T-helper 2 cell treated with Interferon-gamma antibody and Interleukin-4, amounts not matched to agents 5 μg/mL and 100 μg/mL, for 36 hours (primary cell): ENCODE measurements at regions not wholly inside any gene's neighbourhood (a gene's known extent, or its start where the extent isn't known, plus 50 kb on each side); places are given as distances from the start of the nearest gene placed in this dataset.
"Not testable (repeated sequence)": the region's sequence is repeated elsewhere in the genome, so short reads cannot be mapped to it uniquely, and the experiment has no call there.

ENCODE experiments used
- DNase-seq: peaks from one replicate; pipeline ENCODE4 v3.0.0; 2021; ENCODE audit warnings: low spot score
- H3K27ac Mint-ChIP-seq: one replicate; pipeline ENCODE4 v1.8.0; 2021; ENCODE audit warnings: mild to moderate bottlenecking, mixed read lengths
- H3K27me3 Mint-ChIP-seq: one replicate; pipeline ENCODE4 v1.8.0; 2021; ENCODE audit warnings: low read depth, mixed read lengths
- H3K36me3 Mint-ChIP-seq: one replicate; pipeline ENCODE4 v1.8.0; 2021; ENCODE audit warnings: low read depth, mixed read lengths
- H3K4me1 Mint-ChIP-seq: one replicate; pipeline ENCODE4 v1.8.0; 2021; ENCODE audit warnings: low read depth, mixed read lengths
- H3K4me3 Mint-ChIP-seq: one replicate; pipeline ENCODE4 v1.8.0; 2022; ENCODE audit warnings: mild to moderate bottlenecking, moderate library complexity, mixed read lengths
- H3K9me3 Mint-ChIP-seq: one replicate; pipeline ENCODE4 v1.8.0; 2021; ENCODE audit warnings: mixed read lengths

GRCh38 chr3:115204475-115204874 lies 57.4 kb upstream of the ZBTB20 start:
- Mint-ChIP-seq H3K27ac (no peak overlapping the region), H3K36me3 (no peaks in the 10 kb centered on the region), H3K4me1 (no peaks in the 10 kb centered on the region), H3K4me3 (no peak overlapping the region), H3K9me3 (no peaks in the 10 kb centered on the region), H3K27me3 (no peaks in the 10 kb centered on the region)
- no peak for DNase-seq

GRCh38 chr3:115208066-115208750 lies 61.1 kb upstream of the ZBTB20 start:
- no peak overlapping the region for H3K27ac Mint-ChIP-seq
- no peaks in the 10 kb centered on the region for H3K27me3 Mint-ChIP-seq
- H3K36me3 Mint-ChIP-seq, result no peaks in the 10 kb centered on the region
- H3K4me1 Mint-ChIP-seq, result no peaks in the 10 kb centered on the region
- no peak overlapping the region for H3K4me3 Mint-ChIP-seq
- H3K9me3 Mint-ChIP-seq, result no peaks in the 10 kb centered on the region
- no peak for DNase-seq

- H3K9me3 Mint-ChIP-seq, result no peaks in the 10 kb centered on the region
- H3K27ac Mint-ChIP-seq, result no peak overlapping the region
- DNase-seq, result no peak
- H3K36me3 Mint-ChIP-seq, result no peaks in the 10 kb centered on the region
- H3K4me3 Mint-ChIP-seq, result no peak overlapping the region
- H3K4me1 Mint-ChIP-seq, result no peaks in the 10 kb centered on the region
- peaks cover 4% of the 10 kb centered on the region for H3K27me3 Mint-ChIP-seq
Observed at GRCh38 chr3:115211810-115212492, 64.9 kb upstream of the ZBTB20 start.

- no peak for DNase-seq
- H3K27ac Mint-ChIP-seq, result no peak overlapping the region
- no peaks in the 10 kb centered on the region for H3K36me3 Mint-ChIP-seq
- H3K9me3 Mint-ChIP-seq, result no peaks in the 10 kb centered on the region
- H3K4me1 Mint-ChIP-seq, result no peaks in the 10 kb centered on the region
- no peak overlapping the region for H3K4me3 Mint-ChIP-seq
- peaks cover 4% of the 10 kb centered on the region for H3K27me3 Mint-ChIP-seq
Observed at GRCh38 chr3:115212615-115213014, 65.5 kb upstream of the ZBTB20 start.

GRCh38 chr3:115213052-115213451 lies 66.0 kb upstream of the ZBTB20 start:
- not testable (repeated sequence) for H3K4me1 Mint-ChIP-seq, H3K9me3 Mint-ChIP-seq, H3K36me3 Mint-ChIP-seq, H3K27me3 Mint-ChIP-seq, H3K4me3 Mint-ChIP-seq, H3K27ac Mint-ChIP-seq, DNase-seq

GRCh38 chr3:115217292-115217677 lies 70.2 kb upstream of the ZBTB20 start:
- H3K36me3 Mint-ChIP-seq, result no peaks in the 10 kb centered on the region
- H3K27ac Mint-ChIP-seq, result no peak overlapping the region
- no peak overlapping the region for H3K4me3 Mint-ChIP-seq
- no peak for DNase-seq
- H3K9me3 Mint-ChIP-seq, result no peaks in the 10 kb centered on the region
- H3K4me1 Mint-ChIP-seq, result no peaks in the 10 kb centered on the region
- peaks cover 6% of the 10 kb centered on the region for H3K27me3 Mint-ChIP-seq

GRCh38 chr3:115217678-115218451 lies 70.8 kb upstream of the ZBTB20 start:
- Mint-ChIP-seq H3K27me3 (peaks cover 7% of the 10 kb centered on the region), H3K4me3 (no peak overlapping the region), H3K36me3 (no peaks in the 10 kb centered on the region), H3K27ac (no peak overlapping the region), H3K9me3 (no peaks in the 10 kb centered on the region), H3K4me1 (no peaks in the 10 kb centered on the region)
- no peak for DNase-seq

GRCh38 chr3:115218859-115219258 lies 71.8 kb upstream of the ZBTB20 start:
- Mint-ChIP-seq H3K27me3 (peaks cover 7% of the 10 kb centered on the region), H3K4me1 (no peaks in the 10 kb centered on the region), H3K4me3 (no peak overlapping the region), H3K9me3 (no peaks in the 10 kb centered on the region), H3K36me3 (no peaks in the 10 kb centered on the region), H3K27ac (no peak overlapping the region)
- DNase-seq, result no peak

GRCh38 chr3:115224687-115225086 lies 77.6 kb upstream of the ZBTB20 start:
- Mint-ChIP-seq H3K4me1 (no peaks in the 10 kb centered on the region), H3K36me3 (no peaks in the 10 kb centered on the region), H3K9me3 (no peaks in the 10 kb centered on the region), H3K4me3 (no peak overlapping the region), H3K27ac (no peak overlapping the region), H3K27me3 (peaks cover 9% of the 10 kb centered on the region)
- no peak for DNase-seq

- no peaks in the 10 kb centered on the region for H3K36me3 Mint-ChIP-seq
- peaks cover 7% of the 10 kb centered on the region for H3K27me3 Mint-ChIP-seq
- DNase-seq, result no peak
- no peaks in the 10 kb centered on the region for H3K4me1 Mint-ChIP-seq
- H3K27ac Mint-ChIP-seq, result no peak overlapping the region
- no peak overlapping the region for H3K4me3 Mint-ChIP-seq
- no peaks in the 10 kb centered on the region for H3K9me3 Mint-ChIP-seq
Observed at GRCh38 chr3:115226844-115227445, 79.9 kb upstream of the ZBTB20 start.

GRCh38 chr3:115227461-115227860 lies 80.4 kb upstream of the ZBTB20 start:
- H3K9me3 Mint-ChIP-seq, result no peaks in the 10 kb centered on the region
- H3K27ac Mint-ChIP-seq, result no peak overlapping the region
- no peaks in the 10 kb centered on the region for H3K4me1 Mint-ChIP-seq
- DNase-seq, result no peak
- H3K27me3 Mint-ChIP-seq, result peaks cover 7% of the 10 kb centered on the region
- no peaks in the 10 kb centered on the region for H3K36me3 Mint-ChIP-seq
- no peak overlapping the region for H3K4me3 Mint-ChIP-seq

GRCh38 chr3:115228266-115228665 lies 81.2 kb upstream of the ZBTB20 start:
- Mint-ChIP-seq H3K4me3 (no peak overlapping the region), H3K27me3 (peaks cover 4% of the 10 kb centered on the region), H3K4me1 (no peaks in the 10 kb centered on the region), H3K9me3 (no peaks in the 10 kb centered on the region), H3K27ac (no peak overlapping the region), H3K36me3 (no peaks in the 10 kb centered on the region)
- no peak for DNase-seq

GRCh38 chr3:115232167-115232566 lies 85.1 kb upstream of the ZBTB20 start:
- no peak overlapping the region for H3K4me3 Mint-ChIP-seq
- DNase-seq, result no peak
- H3K9me3 Mint-ChIP-seq, result no peaks in the 10 kb centered on the region
- no peak overlapping the region for H3K27ac Mint-ChIP-seq
- peaks cover 2% of the 10 kb centered on the region for H3K27me3 Mint-ChIP-seq
- no peaks in the 10 kb centered on the region for H3K36me3 Mint-ChIP-seq
- no peaks in the 10 kb centered on the region for H3K4me1 Mint-ChIP-seq

GRCh38 chr3:115233021-115233420 lies 85.9 kb upstream of the ZBTB20 start:
- H3K27me3 Mint-ChIP-seq, result peaks cover 2% of the 10 kb centered on the region
- no peak for DNase-seq
- no peaks in the 10 kb centered on the region for H3K36me3 Mint-ChIP-seq
- H3K9me3 Mint-ChIP-seq, result no peaks in the 10 kb centered on the region
- no peak overlapping the region for H3K27ac Mint-ChIP-seq
- no peak overlapping the region for H3K4me3 Mint-ChIP-seq
- H3K4me1 Mint-ChIP-seq, result no peaks in the 10 kb centered on the region
